Breast epithelium (tissue), 3 donors: ENCODE measurements at regions not wholly inside any gene's neighbourhood (a gene's known extent, or its start where the extent isn't known, plus 50 kb on each side); places are given as distances from the start of the nearest gene placed in this dataset.

Experiments
- POLR2AphosphoS5 ChIP-seq, 3 donors: sonication (generic); formaldehyde crosslinking; IDR thresholded peaks; one replicate each; pipeline ENCODE4 v1.6.1; 2017; ENCODE audit warnings: antibody characterized with exemption in 3 of 3
- TF ChIP-seq, protein P1 (sequence below), 3 donors: fragments of 450-650 bp; IDR thresholded peaks; one replicate each; pipeline ENCODE4 v1.5.1; 2016 to 2017; ENCODE audit warnings: antibody characterized with exemption in 3 of 3, mild to moderate bottlenecking in 3 of 3, moderate library complexity in 3 of 3

DNA sequence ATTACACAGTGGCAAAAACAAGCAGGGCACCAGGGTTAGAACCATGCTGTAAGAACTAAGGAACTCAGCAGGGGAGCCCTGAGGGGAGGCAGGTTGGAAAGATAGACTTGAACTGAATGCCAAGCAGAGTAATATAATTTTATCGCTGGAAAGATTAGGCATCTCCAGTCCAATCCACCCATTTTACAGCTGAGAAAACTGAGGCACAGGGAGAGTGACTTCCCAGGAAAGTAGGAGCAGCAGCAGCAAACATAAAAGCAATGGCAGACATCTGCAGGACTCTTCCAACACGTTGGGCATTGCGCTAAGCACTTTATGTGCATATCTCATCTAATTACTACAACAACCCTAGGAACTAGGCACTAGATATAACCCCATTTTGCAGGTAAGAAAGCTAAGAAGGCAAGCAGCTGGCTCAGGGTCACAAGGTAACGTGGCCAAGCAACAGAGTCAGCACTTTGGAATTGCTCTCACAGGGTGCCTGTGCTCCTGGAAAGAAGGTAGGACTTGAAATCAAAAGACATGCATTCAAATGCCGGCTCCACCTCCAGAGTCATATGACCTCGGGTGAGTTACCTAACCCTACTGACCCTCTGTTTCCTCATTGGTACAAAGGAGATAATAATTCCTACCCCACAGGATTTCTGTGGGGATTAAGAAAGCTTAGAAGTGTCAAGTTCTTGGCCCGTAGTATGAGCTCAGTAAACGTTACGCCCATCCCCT is 215.3 kb downstream of the BARX2 start:
- TF ChIP-seq, protein P1, sequence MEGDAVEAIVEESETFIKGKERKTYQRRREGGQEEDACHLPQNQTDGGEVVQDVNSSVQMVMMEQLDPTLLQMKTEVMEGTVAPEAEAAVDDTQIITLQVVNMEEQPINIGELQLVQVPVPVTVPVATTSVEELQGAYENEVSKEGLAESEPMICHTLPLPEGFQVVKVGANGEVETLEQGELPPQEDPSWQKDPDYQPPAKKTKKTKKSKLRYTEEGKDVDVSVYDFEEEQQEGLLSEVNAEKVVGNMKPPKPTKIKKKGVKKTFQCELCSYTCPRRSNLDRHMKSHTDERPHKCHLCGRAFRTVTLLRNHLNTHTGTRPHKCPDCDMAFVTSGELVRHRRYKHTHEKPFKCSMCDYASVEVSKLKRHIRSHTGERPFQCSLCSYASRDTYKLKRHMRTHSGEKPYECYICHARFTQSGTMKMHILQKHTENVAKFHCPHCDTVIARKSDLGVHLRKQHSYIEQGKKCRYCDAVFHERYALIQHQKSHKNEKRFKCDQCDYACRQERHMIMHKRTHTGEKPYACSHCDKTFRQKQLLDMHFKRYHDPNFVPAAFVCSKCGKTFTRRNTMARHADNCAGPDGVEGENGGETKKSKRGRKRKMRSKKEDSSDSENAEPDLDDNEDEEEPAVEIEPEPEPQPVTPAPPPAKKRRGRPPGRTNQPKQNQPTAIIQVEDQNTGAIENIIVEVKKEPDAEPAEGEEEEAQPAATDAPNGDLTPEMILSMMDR (IDR thresholded peaks at IDR 0.05), result no peak
- no peak for TF ChIP-seq POLR2AphosphoS5 (IDR thresholded peaks at IDR 0.05)
